ENCODE measurements at regions not wholly inside any gene's neighbourhood (a gene's known extent, or its start where the extent isn't known, plus 50 kb on each side); places are given as distances from the start of the nearest gene placed in this dataset.

DNA sequence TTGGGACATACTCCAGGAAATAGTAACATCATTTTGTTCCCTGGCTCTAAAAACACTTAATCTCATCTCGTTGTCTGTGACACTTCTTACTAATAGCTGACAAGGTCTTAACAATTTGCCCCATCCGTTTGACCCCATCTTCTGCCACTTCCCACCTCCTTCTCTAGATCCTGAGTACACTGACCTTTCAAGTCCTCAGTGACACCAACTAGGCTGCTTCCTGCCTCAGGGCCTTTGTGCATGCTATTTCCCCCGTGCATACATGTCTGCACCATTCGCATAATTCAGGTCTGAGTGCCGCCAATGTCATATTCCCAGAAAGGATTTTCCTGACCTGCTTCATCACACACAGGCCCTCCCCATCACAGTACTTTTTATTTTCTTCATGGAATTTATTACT is 70.6 kb upstream of the CCND2 start:
- TF ChIP-seq, protein P1, sequence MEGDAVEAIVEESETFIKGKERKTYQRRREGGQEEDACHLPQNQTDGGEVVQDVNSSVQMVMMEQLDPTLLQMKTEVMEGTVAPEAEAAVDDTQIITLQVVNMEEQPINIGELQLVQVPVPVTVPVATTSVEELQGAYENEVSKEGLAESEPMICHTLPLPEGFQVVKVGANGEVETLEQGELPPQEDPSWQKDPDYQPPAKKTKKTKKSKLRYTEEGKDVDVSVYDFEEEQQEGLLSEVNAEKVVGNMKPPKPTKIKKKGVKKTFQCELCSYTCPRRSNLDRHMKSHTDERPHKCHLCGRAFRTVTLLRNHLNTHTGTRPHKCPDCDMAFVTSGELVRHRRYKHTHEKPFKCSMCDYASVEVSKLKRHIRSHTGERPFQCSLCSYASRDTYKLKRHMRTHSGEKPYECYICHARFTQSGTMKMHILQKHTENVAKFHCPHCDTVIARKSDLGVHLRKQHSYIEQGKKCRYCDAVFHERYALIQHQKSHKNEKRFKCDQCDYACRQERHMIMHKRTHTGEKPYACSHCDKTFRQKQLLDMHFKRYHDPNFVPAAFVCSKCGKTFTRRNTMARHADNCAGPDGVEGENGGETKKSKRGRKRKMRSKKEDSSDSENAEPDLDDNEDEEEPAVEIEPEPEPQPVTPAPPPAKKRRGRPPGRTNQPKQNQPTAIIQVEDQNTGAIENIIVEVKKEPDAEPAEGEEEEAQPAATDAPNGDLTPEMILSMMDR (IDR thresholded peaks at IDR 0.05): no peak
- TF ChIP-seq POLR2AphosphoS5 (IDR thresholded peaks at IDR 0.05; ENCODE audit: insufficient read depth in 1 of 2, low read depth in 1 of 2) (no peak), POLR2A (IDR thresholded peaks at IDR 0.05) (no peak)
- DNase-seq (ENCODE audit: extremely low spot score in 2 of 2): no peak
- Histone ChIP-seq H3K4me3 (no peak overlapping the region), H3K9me3 (no peaks in the 10 kb centered on the region), H3K27me3 (no peaks in the 10 kb centered on the region), H3K4me1 (no peaks in the 10 kb centered on the region), H3K36me3 (no peaks in the 10 kb centered on the region), H3K27ac (no peak overlapping the region)
- intact Hi-C loops (cut with DNase I): no loop called here

DNA sequence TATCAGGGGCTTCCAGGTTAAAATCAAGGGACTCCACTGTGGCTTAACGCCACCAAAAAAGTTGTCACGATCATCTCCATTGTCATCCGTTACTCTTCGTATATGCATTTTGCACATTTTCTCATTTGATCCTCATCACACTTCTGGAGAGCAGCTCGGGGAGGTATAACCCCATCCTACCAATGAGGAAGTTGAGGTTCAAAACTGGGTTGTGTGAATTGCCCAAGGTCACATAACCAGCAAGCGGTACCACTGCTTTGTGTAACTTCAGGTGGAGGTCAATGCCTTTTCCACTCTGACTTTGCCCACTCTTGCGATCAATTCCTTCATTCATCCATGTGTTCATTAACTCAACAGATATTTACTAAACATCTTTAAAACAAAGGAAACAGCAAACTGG is 71.1 kb upstream of the CCND2 start:
- Histone ChIP-seq H3K4me3 (no peak overlapping the region), H3K9me3 (no peaks in the 10 kb centered on the region), H3K27ac (no peak overlapping the region), H3K27me3 (no peaks in the 10 kb centered on the region), H3K4me1 (no peaks in the 10 kb centered on the region), H3K36me3 (no peaks in the 10 kb centered on the region)
- DNase-seq (ENCODE audit: extremely low spot score in 2 of 2): no peak
- intact Hi-C loops (cut with DNase I): no loop called here
- no peak for TF ChIP-seq POLR2AphosphoS5 (IDR thresholded peaks at IDR 0.05; ENCODE audit: insufficient read depth in 1 of 2, low read depth in 1 of 2)
- TF ChIP-seq, protein P1 (IDR thresholded peaks at IDR 0.05): no peak
- no peak for TF ChIP-seq POLR2A (IDR thresholded peaks at IDR 0.05)

DNA sequence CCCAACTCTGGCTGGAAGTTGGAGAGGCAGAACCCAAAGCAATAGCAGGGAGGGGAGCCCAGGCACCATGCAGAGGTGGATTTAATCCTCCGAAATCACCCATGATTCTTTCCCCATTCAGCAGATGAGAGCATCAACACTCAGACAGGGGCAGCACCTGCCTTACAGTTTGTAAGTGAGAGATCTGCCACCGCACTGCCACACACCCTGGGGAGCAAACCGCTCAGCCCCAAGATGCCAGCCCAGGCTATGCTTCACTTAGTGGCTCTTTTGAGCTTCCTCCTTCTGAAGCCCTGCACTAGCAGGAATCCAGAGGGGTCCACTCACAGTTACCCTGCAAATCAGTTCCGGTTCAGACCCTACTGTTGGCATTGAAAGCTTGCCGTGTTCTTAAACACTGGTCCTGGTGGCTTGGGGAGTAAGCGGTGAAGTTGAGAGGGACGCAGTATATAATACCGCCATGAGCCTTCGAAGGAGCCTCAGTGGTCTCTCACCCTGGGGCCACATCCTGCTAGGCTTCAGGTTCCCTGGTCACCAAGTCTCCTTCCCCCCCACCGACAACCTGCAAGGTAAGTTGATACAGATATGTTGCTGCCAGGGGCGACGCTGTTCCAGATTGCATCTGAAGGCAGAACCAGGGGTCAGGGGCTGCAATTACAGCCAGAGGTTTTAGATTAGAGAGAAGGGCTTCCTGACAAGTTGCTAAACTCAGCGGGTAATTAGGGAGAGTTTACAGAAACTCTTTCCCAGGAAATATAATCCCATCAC is 72.0 kb upstream of the CCND2 start:
- Histone ChIP-seq H3K27me3 (no peaks in the 10 kb centered on the region), H3K4me1 (no peaks in the 10 kb centered on the region), H3K27ac (no peak overlapping the region), H3K4me3 (no peak overlapping the region), H3K9me3 (no peaks in the 10 kb centered on the region), H3K36me3 (no peaks in the 10 kb centered on the region)
- TF ChIP-seq POLR2AphosphoS5 (IDR thresholded peaks at IDR 0.05; ENCODE audit: insufficient read depth in 1 of 2, low read depth in 1 of 2) (no peak), POLR2A (IDR thresholded peaks at IDR 0.05) (no peak)
- TF ChIP-seq, protein P1 (IDR thresholded peaks at IDR 0.05): no peak
- intact Hi-C loops (cut with DNase I): no loop called here
- DNase-seq (ENCODE audit: extremely low spot score in 2 of 2): no peak

DNA sequence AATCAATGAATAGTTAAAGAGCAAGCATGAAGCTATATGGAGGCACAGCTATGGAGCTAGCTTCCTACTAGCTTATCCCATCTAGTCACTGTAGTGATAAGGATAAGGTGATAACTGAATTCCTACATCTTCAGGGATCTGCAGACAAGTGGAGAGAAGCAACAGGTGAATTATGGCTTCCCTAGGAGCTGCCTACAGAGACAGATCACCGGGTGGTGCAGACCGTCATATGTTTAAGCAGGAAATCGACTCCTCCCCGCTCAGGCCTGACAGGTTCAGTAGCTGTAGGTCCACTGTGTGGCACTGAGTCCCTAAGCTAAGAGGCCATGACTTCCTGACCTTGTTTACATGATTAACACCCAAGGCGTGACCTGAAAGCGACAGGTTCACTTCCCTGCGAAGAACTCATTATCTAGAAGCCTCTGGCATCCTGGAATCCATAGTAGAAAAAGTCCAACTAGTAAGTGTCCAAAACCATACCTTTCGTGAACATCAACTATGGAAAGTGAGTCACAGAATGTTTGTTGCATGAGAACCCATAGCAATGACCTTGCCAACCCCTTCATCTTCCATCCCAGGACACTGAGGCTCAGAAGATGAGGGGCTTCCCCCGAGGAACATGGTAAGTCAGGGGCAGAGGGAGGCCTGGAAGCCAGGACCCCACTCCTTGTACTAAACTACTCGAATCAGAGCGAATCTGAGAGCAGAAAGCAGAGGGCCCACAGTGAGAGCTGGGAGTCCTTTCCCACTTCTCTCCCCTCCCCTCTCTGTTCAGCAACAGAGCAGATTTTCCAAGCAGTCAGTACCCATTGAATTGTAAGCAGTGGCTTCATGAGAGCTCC is 75.4 kb upstream of the CCND2 start:
- DNase-seq (ENCODE audit: extremely low spot score in 2 of 2): no peak
- Histone ChIP-seq H3K27me3 (no peaks in the 10 kb centered on the region), H3K9me3 (no peaks in the 10 kb centered on the region), H3K4me3 (no peak overlapping the region), H3K27ac (no peak overlapping the region), H3K36me3 (no peaks in the 10 kb centered on the region), H3K4me1 (no peaks in the 10 kb centered on the region)
- TF ChIP-seq POLR2A (IDR thresholded peaks at IDR 0.05): no peak
- TF ChIP-seq, protein P1 (IDR thresholded peaks at IDR 0.05): no peak
- TF ChIP-seq POLR2AphosphoS5 (IDR thresholded peaks at IDR 0.05; ENCODE audit: insufficient read depth in 1 of 2, low read depth in 1 of 2): no peak
- intact Hi-C loops (cut with DNase I): no loop called here
